PC-3 (cell line): ENCODE measurements at regions not wholly inside any gene's neighbourhood (a gene's known extent, or its start where the extent isn't known, plus 50 kb on each side); places are given as distances from the start of the nearest gene placed in this dataset.

ENCODE experiments used
- EZH2 ChIP-seq: fragments of 300-600 bp; sonication (generic); IDR thresholded peaks from one replicate; pipeline ENCODE4 v1.6.1; 2017; ENCODE audit warnings: antibody characterized with exemption, mild to moderate bottlenecking, low read length; ENCODE audit not compliant: unreplicated experiment
- TF ChIP-seq, protein P1 (sequence below): fragments of 300-600 bp; sonication (generic); conservative IDR thresholded peaks from 2 replicates; pipeline ENCODE4 v1.5.1; 2017; ENCODE audit warnings: antibody characterized with exemption, low read depth, mild to moderate bottlenecking, low read length

GRCh38 chr4:29199485-29199884, 1520.7 kb upstream of the PCDH7 start:
- TF ChIP-seq, protein P1, sequence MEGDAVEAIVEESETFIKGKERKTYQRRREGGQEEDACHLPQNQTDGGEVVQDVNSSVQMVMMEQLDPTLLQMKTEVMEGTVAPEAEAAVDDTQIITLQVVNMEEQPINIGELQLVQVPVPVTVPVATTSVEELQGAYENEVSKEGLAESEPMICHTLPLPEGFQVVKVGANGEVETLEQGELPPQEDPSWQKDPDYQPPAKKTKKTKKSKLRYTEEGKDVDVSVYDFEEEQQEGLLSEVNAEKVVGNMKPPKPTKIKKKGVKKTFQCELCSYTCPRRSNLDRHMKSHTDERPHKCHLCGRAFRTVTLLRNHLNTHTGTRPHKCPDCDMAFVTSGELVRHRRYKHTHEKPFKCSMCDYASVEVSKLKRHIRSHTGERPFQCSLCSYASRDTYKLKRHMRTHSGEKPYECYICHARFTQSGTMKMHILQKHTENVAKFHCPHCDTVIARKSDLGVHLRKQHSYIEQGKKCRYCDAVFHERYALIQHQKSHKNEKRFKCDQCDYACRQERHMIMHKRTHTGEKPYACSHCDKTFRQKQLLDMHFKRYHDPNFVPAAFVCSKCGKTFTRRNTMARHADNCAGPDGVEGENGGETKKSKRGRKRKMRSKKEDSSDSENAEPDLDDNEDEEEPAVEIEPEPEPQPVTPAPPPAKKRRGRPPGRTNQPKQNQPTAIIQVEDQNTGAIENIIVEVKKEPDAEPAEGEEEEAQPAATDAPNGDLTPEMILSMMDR = no peak
- no peak for TF ChIP-seq EZH2
